Trophoblast cell (in vitro differentiated cells and primary cell): ENCODE measurements at regions not wholly inside any gene's neighbourhood (a gene's known extent, or its start where the extent isn't known, plus 50 kb on each side); places are given as distances from the start of the nearest gene placed in this dataset.

Experiments used
- DNase-seq, 2 donors: peaks; one replicate each; pipeline ENCODE4 v3.0.0-alpha.2; 2016
- H2AFZ ChIP-seq: 2 replicates; pipeline ENCODE4 v1.6.1; 2013; ENCODE audit warnings: low read length, moderate library complexity, mild to moderate bottlenecking; ENCODE audit not compliant: insufficient read depth, poor library complexity
- H2AK5ac ChIP-seq: 2 replicates; pipeline ENCODE4 v1.6.1; 2013; ENCODE audit warnings: mild to moderate bottlenecking, low read length
- H2BK120ac ChIP-seq: 2 replicates; pipeline ENCODE4 v1.6.1; 2013; ENCODE audit warnings: low read length, mild to moderate bottlenecking, moderate library complexity; ENCODE audit not compliant: insufficient read depth, poor library complexity
- H2BK12ac ChIP-seq: 2 replicates; pipeline ENCODE4 v1.6.1; 2013; ENCODE audit warnings: mild to moderate bottlenecking, low read length, moderate library complexity
- H2BK5ac ChIP-seq: 2 replicates; pipeline ENCODE4 v1.6.1; 2013; ENCODE audit warnings: low read length, low read depth, moderate library complexity, mild to moderate bottlenecking; ENCODE audit not compliant: poor library complexity
- H3K14ac ChIP-seq: 2 replicates; pipeline ENCODE4 v1.6.1; 2013; ENCODE audit warnings: mild to moderate bottlenecking, low read length
- H3K18ac ChIP-seq: 2 replicates; pipeline ENCODE4 v1.6.1; 2013; ENCODE audit warnings: mild to moderate bottlenecking, low read length
- H3K23ac ChIP-seq: 2 replicates; pipeline ENCODE4 v1.6.1; 2013; ENCODE audit warnings: low read length
- H3K27ac ChIP-seq: 2 replicates; pipeline ENCODE4 v1.5.1; 2013; ENCODE audit warnings: low read depth, mild to moderate bottlenecking, inconsistent platforms, low read length, moderate library complexity
- H3K27me3 ChIP-seq: 2 replicates; pipeline ENCODE4 v1.6.1; 2013; ENCODE audit warnings: inconsistent platforms, mild to moderate bottlenecking, low read length, moderate library complexity; ENCODE audit not compliant: insufficient read depth
- H3K36me3 ChIP-seq, 2 experiments: 1 replicate in 1 of 2; 2 replicates in 1 of 2; pipeline ENCODE4 v1.6.1; 2013; ENCODE audit warnings: low read length in 2 of 2, mild to moderate bottlenecking in 2 of 2, moderate library complexity in 1 of 2; ENCODE audit not compliant: insufficient read depth in 2 of 2, control insufficient read depth in 1 of 2
- H3K4ac ChIP-seq: 2 replicates; pipeline ENCODE4 v1.6.1; 2013; ENCODE audit warnings: low read depth, mild to moderate bottlenecking, low read length, moderate library complexity
- H3K4me1 ChIP-seq, 2 experiments: 1 replicate in 1 of 2; 2 replicates in 1 of 2; pipeline ENCODE4 v1.6.1; 2013; ENCODE audit warnings: low read length in 2 of 2, mild to moderate bottlenecking in 2 of 2, moderate library complexity in 1 of 2; ENCODE audit not compliant: insufficient read depth in 2 of 2, control insufficient read depth in 1 of 2
- H3K4me2 ChIP-seq: 2 replicates; pipeline ENCODE4 v1.6.1; 2013; ENCODE audit warnings: inconsistent platforms, mild to moderate bottlenecking, low read length, moderate library complexity
- H3K4me3 ChIP-seq: 2 replicates; pipeline ENCODE4 v1.5.1; 2013; ENCODE audit warnings: mild to moderate bottlenecking, low read depth, low read length, inconsistent platforms
- H3K79me1 ChIP-seq: one replicate; pipeline ENCODE4 v1.6.1; 2013; ENCODE audit warnings: low read length
- H3K79me2 ChIP-seq: 2 replicates; pipeline ENCODE4 v1.6.1; 2013; ENCODE audit warnings: low read length, mild to moderate bottlenecking; ENCODE audit not compliant: control insufficient read depth, insufficient read depth, poor library complexity
- H3K9ac ChIP-seq: 2 replicates; pipeline ENCODE4 v1.6.1; 2013; ENCODE audit warnings: mild to moderate bottlenecking, low read length
- H3K9me3 ChIP-seq: 2 replicates; pipeline ENCODE4 v1.6.1; 2013; ENCODE audit warnings: low read depth, mild to moderate bottlenecking, control low read depth, inconsistent platforms, low read length; ENCODE audit not compliant: insufficient read depth
- H4K12ac ChIP-seq: 2 replicates; pipeline ENCODE4 v1.6.1; 2013; ENCODE audit warnings: low read depth, mild to moderate bottlenecking, low read length, moderate library complexity
- H4K8ac ChIP-seq: 2 replicates; pipeline ENCODE4 v1.6.1; 2013; ENCODE audit warnings: low read depth, mild to moderate bottlenecking, low read length, moderate library complexity
- H4K91ac ChIP-seq: one replicate; pipeline ENCODE4 v1.6.1; 2013; ENCODE audit warnings: low read depth, mild to moderate bottlenecking, low read length, moderate library complexity
- WGBS: extraction: QIAGEN DNeasy Blood & Tissue Kit; methylation state at CpG from one replicate; pipeline ENCODE4 v1.1.7; 2013; ENCODE audit warnings: missing lambda C conversion rate; ENCODE audit not compliant: insufficient read length, insufficient coverage; ENCODE audit errors: extremely low coverage; 5-methylcytosine and 5-hydroxymethylcytosine counted together

DNA sequence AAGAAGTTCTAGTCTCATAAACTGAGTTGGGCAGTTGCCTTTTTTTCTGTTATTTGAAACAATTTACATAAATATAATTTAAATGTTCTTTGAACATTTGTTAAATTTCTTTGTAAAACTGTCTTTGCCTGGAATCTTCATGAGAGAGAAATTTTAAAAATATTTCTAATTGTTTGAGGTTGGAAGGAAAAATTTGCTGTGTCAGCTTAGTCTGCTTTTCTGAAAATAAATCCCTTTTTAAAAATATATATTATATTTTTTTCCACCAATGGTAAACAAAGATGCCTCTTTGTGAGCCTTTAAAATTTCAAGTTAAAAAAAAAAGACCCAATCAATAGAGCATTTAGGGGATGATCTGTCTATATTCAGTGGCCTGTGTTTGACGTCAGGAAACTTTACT is 542.7 kb downstream of the KIF4B start:
- Histone ChIP-seq H3K4me3 (no peak overlapping the region), H2BK120ac (no peak overlapping the region), H4K8ac (no peak overlapping the region), H3K9ac (no peak overlapping the region), H2BK5ac (no peak overlapping the region), H3K36me3 (no peaks in the 10 kb centered on the region), H3K4me2 (no peak overlapping the region), H3K79me2 (no peaks in the 10 kb centered on the region), H3K23ac (no peak overlapping the region), H3K14ac (no peak overlapping the region), H3K4me1 (no peaks in the 10 kb centered on the region), H4K91ac (no peak overlapping the region), H3K18ac (no peak overlapping the region), H2AFZ (no peak overlapping the region), H3K9me3 (no peaks in the 10 kb centered on the region), H2BK12ac (no peak overlapping the region), H3K4ac (no peak overlapping the region), H4K12ac (no peak overlapping the region), H3K27ac (no peak overlapping the region), H2AK5ac (no peak overlapping the region), H3K27me3 (no peaks in the 10 kb centered on the region), H3K79me1 (no peaks in the 10 kb centered on the region)
- no peak for DNase-seq
- WGBS: no CpG with 5 or more reads among the region's 1 CpG

DNA sequence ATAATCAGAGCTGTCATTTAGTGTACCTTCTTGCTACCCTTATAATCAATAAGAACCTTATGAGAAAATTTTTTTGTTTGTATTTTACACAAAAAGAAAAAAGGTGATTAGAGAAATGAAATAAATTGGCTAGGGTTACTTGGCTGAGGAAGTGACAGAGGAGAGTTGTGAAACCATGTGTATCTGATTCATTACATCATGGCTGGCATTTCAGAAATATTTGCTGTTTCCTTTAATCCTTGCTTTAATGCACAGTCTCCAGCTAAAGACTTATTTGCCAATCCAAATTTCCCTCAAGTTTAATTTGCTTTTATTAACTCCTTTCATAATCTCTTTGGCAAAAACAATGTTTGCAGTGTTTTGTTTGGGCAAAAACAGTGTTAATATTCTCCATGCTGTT is 543.1 kb downstream of the KIF4B start:
- Histone ChIP-seq H2BK120ac (no peak overlapping the region), H2AFZ (no peak overlapping the region), H2AK5ac (no peak overlapping the region), H3K4me2 (no peak overlapping the region), H3K4ac (no peak overlapping the region), H3K18ac (no peak overlapping the region), H3K79me2 (no peaks in the 10 kb centered on the region), H2BK12ac (no peak overlapping the region), H3K27ac (no peak overlapping the region), H3K4me3 (no peak overlapping the region), H3K4me1 (no peaks in the 10 kb centered on the region), H3K27me3 (no peaks in the 10 kb centered on the region), H3K23ac (no peak overlapping the region), H3K9me3 (no peaks in the 10 kb centered on the region), H4K91ac (no peak overlapping the region), H2BK5ac (no peak overlapping the region), H4K12ac (no peak overlapping the region), H3K9ac (no peak overlapping the region), H3K79me1 (no peaks in the 10 kb centered on the region), H3K36me3 (no peaks in the 10 kb centered on the region), H4K8ac (no peak overlapping the region), H3K14ac (no peak overlapping the region)
- DNase-seq: peak in 1 of 2 donors; percentile 10

GRCh38 chr5:155562158-155562557 is 548.6 kb downstream of the KIF4B start:
- Histone ChIP-seq H3K9ac (no peak overlapping the region), H2BK5ac (no peak overlapping the region), H3K27ac (no peak overlapping the region), H3K4ac (no peak overlapping the region), H3K18ac (no peak overlapping the region), H3K27me3 (no peaks in the 10 kb centered on the region), H3K4me1 (no peaks in the 10 kb centered on the region), H3K23ac (no peak overlapping the region), H3K9me3 (no peaks in the 10 kb centered on the region), H3K14ac (no peak overlapping the region), H2AK5ac (no peak overlapping the region), H2BK12ac (no peak overlapping the region), H2AFZ (no peak overlapping the region), H3K79me2 (no peaks in the 10 kb centered on the region), H2BK120ac (no peak overlapping the region), H3K79me1 (no peaks in the 10 kb centered on the region), H3K4me3 (no peak overlapping the region), H3K36me3 (no peaks in the 10 kb centered on the region), H4K91ac (no peak overlapping the region), H4K12ac (no peak overlapping the region), H4K8ac (no peak overlapping the region), H3K4me2 (no peak overlapping the region)
- DNase-seq: no peak
- WGBS: no CpG with 5 or more reads among the region's 3 CpGs

DNA sequence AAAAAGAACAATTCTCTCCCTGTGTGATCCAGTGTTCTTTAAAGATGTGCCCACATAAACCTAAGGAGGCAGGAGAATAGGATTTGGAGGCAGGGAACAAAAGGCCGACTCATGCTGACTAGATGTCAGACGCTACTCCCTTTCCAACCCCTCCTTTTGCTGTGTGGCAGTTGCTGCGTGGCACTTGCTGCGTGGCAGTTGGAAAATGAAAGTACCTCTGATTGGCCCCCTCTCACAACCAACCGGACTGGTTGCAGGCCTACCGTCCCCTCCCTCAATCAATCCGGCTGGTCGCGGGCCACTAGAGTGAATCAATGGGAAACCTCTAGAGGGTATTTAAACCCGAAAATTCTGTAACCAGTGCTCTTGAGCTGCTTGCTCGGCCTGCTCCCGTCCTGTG is 551.0 kb downstream of the KIF4B start:
- Histone ChIP-seq H4K12ac (no peak overlapping the region), H4K91ac (no peak overlapping the region), H2AFZ (no peak overlapping the region), H3K79me1 (no peaks in the 10 kb centered on the region), H2BK120ac (no peak overlapping the region), H3K27me3 (no peaks in the 10 kb centered on the region), H3K14ac (no peak overlapping the region), H3K23ac (no peak overlapping the region), H4K8ac (no peak overlapping the region), H3K9me3 (no peaks in the 10 kb centered on the region), H3K36me3 (no peaks in the 10 kb centered on the region), H3K4me3 (no peak overlapping the region), H3K4me2 (no peak overlapping the region), H3K4ac (no peak overlapping the region), H3K9ac (no peak overlapping the region), H2BK12ac (no peak overlapping the region), H3K79me2 (no peaks in the 10 kb centered on the region), H3K27ac (no peak overlapping the region), H3K18ac (no peak overlapping the region), H2BK5ac (no peak overlapping the region), H2AK5ac (no peak overlapping the region), H3K4me1 (no peaks in the 10 kb centered on the region)
- no CpG with 5 or more reads among the region's 12 CpGs for WGBS
- no peak for DNase-seq

GRCh38 chr5:155575861-155576260 is 562.3 kb downstream of the KIF4B start:
- H4K8ac ChIP-seq: no peak overlapping the region
- H3K9me3 ChIP-seq: no peaks in the 10 kb centered on the region
- no peak overlapping the region for H3K4me3 ChIP-seq
- no peak overlapping the region for H4K91ac ChIP-seq
- H4K12ac ChIP-seq: no peak overlapping the region
- no peak overlapping the region for H3K9ac ChIP-seq
- no peak for DNase-seq
- no peak overlapping the region for H2AFZ ChIP-seq
- no peak overlapping the region for H3K23ac ChIP-seq
- H3K79me2 ChIP-seq: no peaks in the 10 kb centered on the region
- no peak overlapping the region for H3K14ac ChIP-seq
- H2BK5ac ChIP-seq: no peak overlapping the region
- H3K79me1 ChIP-seq: no peaks in the 10 kb centered on the region
- H3K4me1 ChIP-seq: no peaks in the 10 kb centered on the region
- no peak overlapping the region for H3K18ac ChIP-seq
- H3K4me2 ChIP-seq: no peak overlapping the region
- no peak overlapping the region for H2BK12ac ChIP-seq
- no peak overlapping the region for H2BK120ac ChIP-seq
- H3K27ac ChIP-seq: no peak overlapping the region
- H3K36me3 ChIP-seq: no peaks in the 10 kb centered on the region
- no peak overlapping the region for H2AK5ac ChIP-seq
- no peaks in the 10 kb centered on the region for H3K27me3 ChIP-seq
- no peak overlapping the region for H3K4ac ChIP-seq
- WGBS: no CpG with 5 or more reads among the region's 3 CpGs
